Prostate gland (tissue), 2 donors: ENCODE measurements at regions not wholly inside any gene's neighbourhood (a gene's known extent, or its start where the extent isn't known, plus 50 kb on each side); places are given as distances from the start of the nearest gene placed in this dataset.

ENCODE experiments used
- DNase-seq: peaks from one replicate; pipeline ENCODE4 v3.0.0-alpha.2; 2019; ENCODE audit warnings: low spot score
- H3K27ac ChIP-seq, 2 donors: fragments of 200-600 bp; sonication (generic); 2 replicates each; pipeline ENCODE4 v1.5.1; 2017 to 2019
- H3K27me3 ChIP-seq: fragments of 200-600 bp; sonication (generic); replicated peaks from 2 replicates; pipeline ENCODE4 v1.5.1; 2019; ENCODE audit not compliant: insufficient read depth
- H3K36me3 ChIP-seq, 2 donors: fragments of 200-600 bp; sonication (generic); 1 replicate in 1 of 2; 2 replicates in 1 of 2; pipeline versions ENCODE4 v1.5.1 to v1.8.1; 2017 to 2019
- H3K4me1 ChIP-seq: fragments of 200-600 bp; sonication (generic); replicated peaks from 2 replicates; pipeline ENCODE4 v1.5.1; 2019
- H3K4me3 ChIP-seq, 2 donors: fragments of 200-600 bp; sonication (generic); 2 replicates each; pipeline ENCODE4 v1.5.1; 2017 to 2019
- H3K9me3 ChIP-seq: fragments of 200-600 bp; sonication (generic); 2 replicates; pipeline ENCODE4 v1.5.1; 2017
- POLR2A ChIP-seq: fragments of 450-650 bp; IDR thresholded peaks from one replicate; pipeline ENCODE4 v1.6.1; 2016; ENCODE audit warnings: antibody characterized with exemption, mild to moderate bottlenecking
- POLR2AphosphoS5 ChIP-seq: sonication (generic); formaldehyde crosslinking; IDR thresholded peaks from one replicate; pipeline ENCODE4 v1.6.1; 2017; ENCODE audit warnings: antibody characterized with exemption
- WGBS: methylation state at CpG from one replicate; pipeline ENCODE4 v1.1.5; 2018; 5-methylcytosine and 5-hydroxymethylcytosine counted together
- intact Hi-C: fragments of 100-400 bp; cut with DNase I; formaldehyde crosslinking; loops from one replicate; pipeline ENCODE4 v1.14.2; 2022
- TF ChIP-seq, protein P1 (sequence below), 4 experiments: fragments of 200-600 bp in 2 of 4; fragments of 450-650 bp in 2 of 4; sonication (generic) in 2 of 4; IDR thresholded peaks; 1 replicate in 3 of 4; 2 replicates in 1 of 4; pipeline ENCODE4 v1.5.1; 2016 to 2019; ENCODE audit warnings: antibody characterized with exemption in 4 of 4, mild to moderate bottlenecking in 2 of 4, moderate library complexity in 2 of 4

DNA sequence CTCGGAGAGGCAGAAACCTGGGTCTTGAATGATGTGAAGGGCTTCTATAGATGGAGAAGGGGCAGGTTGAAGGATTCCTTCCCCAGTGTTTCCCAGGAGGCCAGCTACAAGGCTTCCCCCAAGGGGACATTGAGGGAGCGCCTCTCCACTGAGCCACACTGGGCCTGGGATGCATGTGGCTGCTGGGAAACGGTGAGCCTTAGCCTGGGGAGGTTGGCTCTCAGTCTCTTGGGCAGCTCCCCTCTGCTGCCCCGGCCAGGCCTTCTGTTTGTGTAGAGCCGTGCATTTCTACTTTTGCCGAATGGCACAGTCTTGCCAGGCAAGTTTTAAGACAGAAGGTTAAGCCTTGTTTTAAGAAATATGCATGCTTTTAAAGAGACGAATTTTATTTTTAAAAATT is 254.4 kb upstream of the POU3F1 start:
- 70% methylated on average over 7 of the region's 7 CpGs for WGBS
- H3K9me3 ChIP-seq, result no peaks in the 10 kb centered on the region
- H3K4me1 ChIP-seq, result no peaks in the 10 kb centered on the region
- intact Hi-C loops, result no loop called here
- DNase-seq, result no peak
- peaks cover 6% of the 10 kb centered on the region for H3K27me3 ChIP-seq
- H3K36me3 ChIP-seq, result no peaks in the 10 kb centered on the region
- no peak overlapping the region for H3K4me3 ChIP-seq
- TF ChIP-seq POLR2A, result no peak
- TF ChIP-seq, protein P1, sequence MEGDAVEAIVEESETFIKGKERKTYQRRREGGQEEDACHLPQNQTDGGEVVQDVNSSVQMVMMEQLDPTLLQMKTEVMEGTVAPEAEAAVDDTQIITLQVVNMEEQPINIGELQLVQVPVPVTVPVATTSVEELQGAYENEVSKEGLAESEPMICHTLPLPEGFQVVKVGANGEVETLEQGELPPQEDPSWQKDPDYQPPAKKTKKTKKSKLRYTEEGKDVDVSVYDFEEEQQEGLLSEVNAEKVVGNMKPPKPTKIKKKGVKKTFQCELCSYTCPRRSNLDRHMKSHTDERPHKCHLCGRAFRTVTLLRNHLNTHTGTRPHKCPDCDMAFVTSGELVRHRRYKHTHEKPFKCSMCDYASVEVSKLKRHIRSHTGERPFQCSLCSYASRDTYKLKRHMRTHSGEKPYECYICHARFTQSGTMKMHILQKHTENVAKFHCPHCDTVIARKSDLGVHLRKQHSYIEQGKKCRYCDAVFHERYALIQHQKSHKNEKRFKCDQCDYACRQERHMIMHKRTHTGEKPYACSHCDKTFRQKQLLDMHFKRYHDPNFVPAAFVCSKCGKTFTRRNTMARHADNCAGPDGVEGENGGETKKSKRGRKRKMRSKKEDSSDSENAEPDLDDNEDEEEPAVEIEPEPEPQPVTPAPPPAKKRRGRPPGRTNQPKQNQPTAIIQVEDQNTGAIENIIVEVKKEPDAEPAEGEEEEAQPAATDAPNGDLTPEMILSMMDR (IDR thresholded peaks at IDR 0.05), result no peak
- TF ChIP-seq POLR2AphosphoS5, result no peak
- H3K27ac ChIP-seq, result no peak overlapping the region

DNA sequence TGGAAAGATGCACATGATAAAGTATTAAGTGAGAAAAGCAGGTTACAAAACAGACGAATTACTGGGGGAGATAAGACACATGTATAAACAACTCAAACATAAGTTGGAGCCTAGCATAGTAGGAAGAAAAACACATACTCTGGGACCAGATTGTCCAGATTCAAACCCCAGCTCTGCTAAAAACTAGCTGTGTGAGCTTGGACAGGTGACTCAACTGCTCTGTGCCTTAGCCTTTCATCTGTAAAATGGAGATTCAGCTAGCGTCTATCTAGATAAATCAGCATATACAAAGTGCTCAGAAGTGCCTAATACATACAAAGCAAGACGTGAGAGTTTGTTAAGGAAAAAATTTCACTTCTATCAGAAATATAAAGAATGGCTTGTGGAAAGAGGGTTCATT is 254.0 kb upstream of the POU3F1 start:
- no peak overlapping the region for H3K27ac ChIP-seq
- H3K4me3 ChIP-seq, result no peak overlapping the region
- DNase-seq, result no peak
- intact Hi-C loops, result no loop called here
- H3K36me3 ChIP-seq, result no peaks in the 10 kb centered on the region
- no peaks in the 10 kb centered on the region for H3K9me3 ChIP-seq
- no peak for TF ChIP-seq POLR2A
- no peak for TF ChIP-seq POLR2AphosphoS5
- TF ChIP-seq, protein P1 (IDR thresholded peaks at IDR 0.05), result no peak
- WGBS, result 58% methylated on average over 3 of the region's 3 CpGs
- H3K4me1 ChIP-seq, result no peaks in the 10 kb centered on the region
- peaks cover 6% of the 10 kb centered on the region for H3K27me3 ChIP-seq

DNA sequence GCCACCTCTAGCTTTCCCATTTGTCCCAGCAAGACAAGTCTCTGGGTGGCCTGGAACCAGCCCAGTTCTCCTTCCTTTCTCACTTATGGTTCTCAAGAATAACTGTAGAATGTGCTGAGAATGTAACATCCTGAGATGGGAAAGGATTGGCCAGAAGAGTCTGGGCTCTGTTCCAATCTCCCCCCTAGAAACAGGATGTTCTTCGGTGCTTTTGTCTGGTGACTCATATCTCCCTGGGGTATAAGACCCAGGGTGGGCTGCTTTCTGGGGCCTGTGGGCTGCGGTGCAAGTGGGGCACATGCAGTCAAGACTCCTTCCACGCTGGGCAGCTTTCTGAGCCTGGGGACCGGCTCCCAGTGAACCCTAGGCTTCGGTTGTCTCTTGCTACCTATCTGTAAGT is 251.2 kb upstream of the POU3F1 start:
- Histone ChIP-seq H3K9me3 (no peaks in the 10 kb centered on the region), H3K4me3 (no peak overlapping the region), H3K27me3 (peaks cover 6% of the 10 kb centered on the region), H3K4me1 (no peaks in the 10 kb centered on the region), H3K27ac (no peak overlapping the region), H3K36me3 (no peaks in the 10 kb centered on the region)
- no peak for DNase-seq
- TF ChIP-seq POLR2AphosphoS5, result no peak
- intact Hi-C loops, result no loop called here
- 57% methylated on average over 5 of the region's 5 CpGs for WGBS

DNA sequence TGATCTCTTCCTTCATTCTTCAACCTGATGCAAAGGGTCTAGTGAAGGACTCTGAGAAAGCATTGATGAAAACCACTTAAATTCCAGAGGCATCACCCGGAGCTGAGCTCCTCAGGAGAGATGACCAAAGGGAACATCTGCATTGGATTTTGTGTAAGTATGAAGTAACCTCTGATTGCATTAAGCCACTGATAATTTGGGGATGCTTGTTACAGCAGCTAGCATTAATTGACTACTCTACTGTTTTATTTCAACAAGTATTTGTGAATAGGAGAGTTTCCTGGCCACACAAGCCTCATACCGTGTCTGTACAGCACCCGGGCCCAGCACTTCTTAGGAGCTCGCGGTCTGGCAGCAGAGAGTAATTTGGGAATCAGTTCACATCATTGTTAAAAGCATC is 250.7 kb upstream of the POU3F1 start:
- DNase-seq, result no peak
- Histone ChIP-seq H3K36me3 (no peaks in the 10 kb centered on the region), H3K4me1 (no peaks in the 10 kb centered on the region), H3K4me3 (no peak overlapping the region), H3K27ac (no peak overlapping the region), H3K27me3 (peaks cover 6% of the 10 kb centered on the region), H3K9me3 (no peaks in the 10 kb centered on the region)
- no peak for TF ChIP-seq POLR2A
- TF ChIP-seq, protein P1 (IDR thresholded peaks at IDR 0.05), result no peak
- no peak for TF ChIP-seq POLR2AphosphoS5
- intact Hi-C loops, result no loop called here
- WGBS, result 87% methylated on average over 5 of the region's 5 CpGs

DNA sequence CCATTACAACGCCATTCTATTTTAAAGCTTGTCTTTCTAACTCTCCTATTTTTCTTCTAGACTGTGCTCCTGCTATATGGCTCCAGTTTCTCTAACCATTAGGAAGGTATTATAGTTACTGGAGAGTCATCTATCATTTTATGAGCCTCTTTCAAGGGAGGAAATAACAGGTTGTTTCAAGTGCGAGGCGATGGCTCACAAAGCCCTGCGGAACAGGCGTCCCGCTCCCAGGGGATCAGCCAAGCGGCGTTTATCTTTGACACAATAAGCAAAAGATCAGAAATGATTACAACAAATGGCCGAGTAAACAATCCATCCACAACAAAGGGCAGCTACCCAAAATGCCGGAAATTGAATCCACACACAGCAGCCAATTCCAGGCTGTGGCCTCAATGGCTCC is 249.5 kb upstream of the POU3F1 start:
- Histone ChIP-seq H3K27ac (no peak overlapping the region), H3K36me3 (no peaks in the 10 kb centered on the region), H3K9me3 (no peaks in the 10 kb centered on the region), H3K4me1 (no peaks in the 10 kb centered on the region), H3K4me3 (no peak overlapping the region), H3K27me3 (peaks cover 6% of the 10 kb centered on the region)
- DNase-seq, result no peak
- intact Hi-C loops, result no loop called here
- TF ChIP-seq POLR2A (no peak), POLR2AphosphoS5 (no peak)
- TF ChIP-seq, protein P1 (IDR thresholded peaks at IDR 0.05), result no peak
- WGBS, result 26% methylated on average over 10 of the region's 10 CpGs
